SJCRH30 (cell line): ENCODE measurements at regions not wholly inside any gene's neighbourhood (a gene's known extent, or its start where the extent isn't known, plus 50 kb on each side); places are given as distances from the start of the nearest gene placed in this dataset.

Experiments used
- DNase-seq, 2 experiments: peaks; one replicate each; pipeline ENCODE4 v3.0.0-alpha.2; 2015 to 2020
- H3K27ac ChIP-seq: fragments of 250-450 bp; sonication (Bioruptor Pico); 2 replicates; pipeline ENCODE4 v1.5.1; 2020; ENCODE audit warnings: mild to moderate bottlenecking, moderate library complexity
- H3K27me3 ChIP-seq: fragments of 250-450 bp; sonication (Bioruptor Pico); 2 replicates; pipeline ENCODE4 v1.5.1; 2020; ENCODE audit warnings: mild to moderate bottlenecking, moderate library complexity
- H3K36me3 ChIP-seq: fragments of 250-450 bp; sonication (Bioruptor Pico); 2 replicates; pipeline ENCODE4 v1.5.1; 2020; ENCODE audit warnings: mild to moderate bottlenecking, moderate library complexity
- H3K4me1 ChIP-seq: fragments of 250-450 bp; sonication (Bioruptor Pico); 2 replicates; pipeline ENCODE4 v1.5.1; 2020; ENCODE audit warnings: mild to moderate bottlenecking, moderate library complexity
- H3K4me3 ChIP-seq: fragments of 250-450 bp; sonication (Bioruptor Pico); 2 replicates; pipeline ENCODE4 v1.5.1; 2020; ENCODE audit warnings: mild to moderate bottlenecking, moderate library complexity
- H3K9me3 ChIP-seq: fragments of 250-450 bp; sonication (Bioruptor Pico); replicated peaks from 2 replicates; pipeline ENCODE4 v1.5.1; 2020; ENCODE audit warnings: mild to moderate bottlenecking, moderate library complexity

- Histone ChIP-seq H3K9me3 (no peaks in the 10 kb centered on the region), H3K27ac (no peak overlapping the region), H3K4me1 (no peaks in the 10 kb centered on the region), H3K27me3 (no peaks in the 10 kb centered on the region), H3K4me3 (no peak overlapping the region), H3K36me3 (no peaks in the 10 kb centered on the region)
- DNase-seq, result no peak
Measured at GRCh38 chr3:31247850-31248562, 284.7 kb upstream of the STT3B start.

- Histone ChIP-seq H3K4me1 (no peaks in the 10 kb centered on the region), H3K9me3 (no peaks in the 10 kb centered on the region), H3K27me3 (no peaks in the 10 kb centered on the region), H3K36me3 (no peaks in the 10 kb centered on the region), H3K27ac (no peak overlapping the region), H3K4me3 (no peak overlapping the region)
- no peak for DNase-seq
Measured at GRCh38 chr3:31248563-31248992, 284.1 kb upstream of the STT3B start.

DNA sequence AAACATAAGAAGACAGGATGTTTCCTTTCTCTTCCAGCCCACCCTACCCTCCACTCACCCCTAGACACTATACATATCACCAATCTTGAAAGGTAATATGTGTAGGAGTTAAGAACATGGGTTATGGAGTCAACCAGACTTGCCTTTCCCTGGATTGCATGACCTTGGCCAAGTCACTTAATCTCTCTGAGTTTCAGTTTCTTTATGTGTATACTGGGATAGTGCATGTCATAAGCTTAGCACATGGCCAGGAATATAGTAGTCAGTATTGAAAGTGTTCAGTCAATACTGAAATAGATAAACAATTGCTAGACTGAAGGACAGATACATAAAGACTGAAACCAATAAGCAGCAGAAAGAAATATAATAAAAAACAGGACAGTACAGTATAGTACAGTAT, 283.2 kb upstream of the STT3B start:
- no peaks in the 10 kb centered on the region for H3K36me3 ChIP-seq
- no peak overlapping the region for H3K27ac ChIP-seq
- no peaks in the 10 kb centered on the region for H3K9me3 ChIP-seq
- DNase-seq, result no peak
- H3K27me3 ChIP-seq, result no peaks in the 10 kb centered on the region
- no peak overlapping the region for H3K4me3 ChIP-seq
- no peaks in the 10 kb centered on the region for H3K4me1 ChIP-seq

- Histone ChIP-seq H3K27me3 (no peaks in the 10 kb centered on the region), H3K4me1 (no peaks in the 10 kb centered on the region), H3K4me3 (no peak overlapping the region), H3K36me3 (no peaks in the 10 kb centered on the region), H3K27ac (no peak overlapping the region), H3K9me3 (no peaks in the 10 kb centered on the region)
- no peak for DNase-seq
Measured at GRCh38 chr3:31250116-31250777, 282.5 kb upstream of the STT3B start.

GRCh38 chr3:31251083-31251482, 281.6 kb upstream of the STT3B start:
- no peak for DNase-seq
- Histone ChIP-seq H3K27me3 (no peaks in the 10 kb centered on the region), H3K9me3 (no peaks in the 10 kb centered on the region)

DNA sequence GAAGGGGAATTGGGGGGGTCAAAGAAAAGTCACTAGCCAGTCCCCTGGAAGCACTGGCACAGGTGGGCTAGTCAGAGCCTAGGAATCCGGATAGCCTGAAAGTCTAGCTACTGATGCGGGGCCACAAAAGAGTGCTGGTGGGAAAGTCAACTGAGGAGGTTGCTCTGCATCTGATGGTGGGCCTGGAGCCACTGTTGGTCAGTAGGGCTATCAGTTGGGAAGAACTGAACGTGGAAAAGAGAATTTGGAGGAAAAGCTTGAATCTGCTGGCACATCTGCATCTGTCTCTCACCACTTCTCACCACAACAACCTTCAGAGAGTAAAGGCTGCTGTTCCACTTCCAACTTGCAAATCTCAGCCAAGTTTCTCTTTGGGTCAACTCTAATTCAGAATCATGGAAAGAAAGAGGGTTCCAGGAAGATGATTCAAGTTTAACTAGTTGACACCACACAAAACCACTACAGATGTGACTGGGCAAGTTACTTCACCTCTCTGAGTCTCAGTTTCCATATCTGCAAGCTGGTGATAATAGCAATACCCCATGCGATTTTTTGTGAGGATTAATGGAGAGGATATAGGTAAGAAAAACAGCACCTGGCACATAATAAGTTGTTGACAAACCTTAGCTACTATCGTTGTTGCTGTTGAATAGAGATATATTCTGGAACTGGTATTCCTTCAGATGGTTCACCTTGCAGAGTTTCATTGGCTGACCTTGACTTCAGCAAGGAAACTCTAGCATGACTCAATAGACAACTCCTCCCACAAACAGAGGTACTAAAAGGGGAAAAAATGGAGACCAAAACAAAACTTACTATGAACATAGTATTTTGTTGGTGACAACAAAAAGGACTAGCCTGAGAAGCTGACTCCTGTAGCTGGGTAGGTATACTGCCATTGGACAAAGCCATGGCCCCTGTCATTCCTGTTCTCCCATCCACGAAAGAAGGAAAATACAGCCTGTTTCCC, 280.2 kb upstream of the STT3B start:
- Histone ChIP-seq H3K4me1 (no peaks in the 10 kb centered on the region), H3K27me3 (no peaks in the 10 kb centered on the region), H3K27ac (no peak overlapping the region), H3K4me3 (no peak overlapping the region), H3K9me3 (no peaks in the 10 kb centered on the region), H3K36me3 (no peaks in the 10 kb centered on the region)
- no peak for DNase-seq

More at GRCh38 chr3:31251083-31251482, 281.6 kb upstream of the STT3B start:
- no peaks in the 10 kb centered on the region for H3K36me3 ChIP-seq
- H3K4me1 ChIP-seq, result no peaks in the 10 kb centered on the region
- no peak overlapping the region for H3K4me3 ChIP-seq
- H3K27ac ChIP-seq, result no peak overlapping the region

GRCh38 chr3:31253782-31254181, 278.9 kb upstream of the STT3B start:
- no peaks in the 10 kb centered on the region for H3K36me3 ChIP-seq

DNA sequence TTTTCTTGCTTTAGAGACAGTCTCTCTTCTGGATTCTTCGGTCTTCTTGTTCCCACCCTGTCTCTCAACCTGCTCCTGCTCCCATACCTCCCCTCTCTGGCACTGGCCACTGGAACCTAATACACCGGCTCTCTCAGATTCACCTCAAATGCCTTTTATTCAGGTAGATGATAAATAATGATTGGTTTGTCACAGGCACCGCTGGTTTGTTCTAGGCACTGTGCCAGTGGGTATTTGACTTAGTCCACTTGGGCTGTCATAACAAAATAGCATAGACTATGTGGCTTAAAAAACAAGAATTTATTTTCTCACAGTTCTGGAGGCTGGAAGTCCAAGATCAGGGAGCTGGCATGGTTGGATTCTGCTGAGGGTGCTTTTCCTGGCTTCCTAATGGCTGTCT, 278.2 kb upstream of the STT3B start:
- Histone ChIP-seq H3K27ac (no peak overlapping the region), H3K4me3 (no peak overlapping the region), H3K36me3 (no peaks in the 10 kb centered on the region), H3K4me1 (no peaks in the 10 kb centered on the region), H3K27me3 (no peaks in the 10 kb centered on the region), H3K9me3 (no peaks in the 10 kb centered on the region)
- no peak for DNase-seq

More at GRCh38 chr3:31253782-31254181, 278.9 kb upstream of the STT3B start:
- no peak for DNase-seq
- Histone ChIP-seq H3K9me3 (no peaks in the 10 kb centered on the region), H3K4me1 (no peaks in the 10 kb centered on the region), H3K27ac (no peak overlapping the region), H3K4me3 (no peak overlapping the region), H3K27me3 (no peaks in the 10 kb centered on the region)

- H3K9me3 ChIP-seq, result no peaks in the 10 kb centered on the region
- H3K4me3 ChIP-seq, result no peak overlapping the region
- no peaks in the 10 kb centered on the region for H3K4me1 ChIP-seq
- no peaks in the 10 kb centered on the region for H3K36me3 ChIP-seq
- no peak for DNase-seq
- H3K27me3 ChIP-seq, result no peaks in the 10 kb centered on the region
- no peak overlapping the region for H3K27ac ChIP-seq
Measured at GRCh38 chr3:31255007-31255581, 277.6 kb upstream of the STT3B start.

DNA sequence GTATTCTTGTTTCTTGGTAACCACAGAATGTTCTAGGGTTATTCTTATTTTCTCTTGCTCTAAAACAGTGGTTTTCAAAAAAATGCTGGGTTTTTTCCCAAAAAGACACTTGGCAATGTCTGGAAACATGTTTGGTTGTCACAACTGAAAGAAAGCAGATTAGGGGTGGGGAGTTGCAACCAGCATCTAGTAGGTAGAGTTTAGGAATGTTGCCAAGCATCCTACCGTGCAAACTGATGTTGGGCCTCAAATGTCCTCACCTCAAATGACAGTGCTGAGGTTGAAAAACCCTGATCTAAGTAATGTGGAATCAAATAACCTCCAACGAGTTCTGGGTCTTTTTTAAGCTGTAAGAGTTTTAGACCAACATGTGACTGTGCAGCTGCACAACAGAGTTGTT, 270.5 kb upstream of the STT3B start:
- Histone ChIP-seq H3K4me1 (no peaks in the 10 kb centered on the region), H3K9me3 (no peaks in the 10 kb centered on the region), H3K27ac (no peak overlapping the region), H3K27me3 (no peaks in the 10 kb centered on the region), H3K36me3 (no peaks in the 10 kb centered on the region), H3K4me3 (no peak overlapping the region)
- DNase-seq, result no peak

GRCh38 chr3:31263897-31264296, 268.8 kb upstream of the STT3B start:
- Histone ChIP-seq H3K4me3 (no peak overlapping the region), H3K27me3 (no peaks in the 10 kb centered on the region), H3K9me3 (no peaks in the 10 kb centered on the region), H3K36me3 (no peaks in the 10 kb centered on the region), H3K4me1 (no peaks in the 10 kb centered on the region), H3K27ac (no peak overlapping the region)
- DNase-seq, result no peak

- no peaks in the 10 kb centered on the region for H3K36me3 ChIP-seq
- no peak overlapping the region for H3K27ac ChIP-seq
- no peak overlapping the region for H3K4me3 ChIP-seq
- no peaks in the 10 kb centered on the region for H3K4me1 ChIP-seq
- no peak for DNase-seq
- H3K9me3 ChIP-seq, result no peaks in the 10 kb centered on the region
- no peaks in the 10 kb centered on the region for H3K27me3 ChIP-seq
Measured at GRCh38 chr3:31265646-31266428, 266.9 kb upstream of the STT3B start.

DNA sequence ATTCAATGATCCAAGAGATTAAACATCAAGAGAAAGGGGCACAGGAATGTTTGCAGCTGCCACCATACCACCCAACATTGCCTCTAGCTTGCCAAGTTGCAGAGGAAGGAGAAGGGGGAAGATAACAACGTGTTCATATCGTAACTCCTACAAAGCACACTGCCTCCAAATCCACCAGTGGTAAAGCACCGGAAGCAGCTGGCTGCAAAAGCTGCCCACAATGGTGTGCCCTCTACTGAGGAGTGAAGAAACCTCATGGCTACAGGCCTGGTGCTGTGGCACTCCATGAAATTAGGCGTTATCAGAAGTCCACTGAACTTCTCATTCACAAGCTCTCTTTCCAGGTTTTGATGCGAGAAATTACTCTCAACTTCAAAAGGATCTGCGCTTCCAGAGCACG, 263.9 kb upstream of the STT3B start:
- Histone ChIP-seq H3K27ac (no peak overlapping the region), H3K36me3 (no peaks in the 10 kb centered on the region), H3K4me3 (no peak overlapping the region), H3K9me3 (no peaks in the 10 kb centered on the region), H3K4me1 (no peaks in the 10 kb centered on the region), H3K27me3 (no peaks in the 10 kb centered on the region)
- no peak for DNase-seq

- Histone ChIP-seq H3K36me3 (no peaks in the 10 kb centered on the region), H3K4me3 (no peak overlapping the region), H3K27ac (no peak overlapping the region), H3K4me1 (no peaks in the 10 kb centered on the region), H3K9me3 (no peaks in the 10 kb centered on the region), H3K27me3 (no peaks in the 10 kb centered on the region)
- DNase-seq, result no peak
Measured at GRCh38 chr3:31270010-31270409, 262.7 kb upstream of the STT3B start.
